Endothelial cell of umbilical vein (primary cell): ENCODE measurements at regions not wholly inside any gene's neighbourhood (a gene's known extent, or its start where the extent isn't known, plus 50 kb on each side); places are given as distances from the start of the nearest gene placed in this dataset.

ENCODE experiments used
- CTCF ChIP-seq, 2 donors: IDR thresholded peaks; 1 replicate in 1 of 2; 2 replicates in 1 of 2; pipeline ENCODE4 v1.5.1; 2011; ENCODE audit warnings: low read length in 2 of 2, mild to moderate bottlenecking in 2 of 2, moderate library complexity in 2 of 2, control low read depth in 1 of 2, inconsistent platforms in 1 of 2, low read depth in 1 of 2; ENCODE audit not compliant: insufficient read depth in 1 of 2; ENCODE audit errors: extremely low read depth in 1 of 2
- EZH2 ChIP-seq: IDR thresholded peaks from 2 replicates; pipeline ENCODE4 v1.6.1; 2012; ENCODE audit warnings: borderline replicate concordance, low read depth, mild to moderate bottlenecking, moderate library complexity, low read length, inconsistent platforms; ENCODE audit not compliant: severe bottlenecking
- FOS ChIP-seq: IDR thresholded peaks from 2 replicates; pipeline ENCODE4 v1.6.1; 2011; ENCODE audit warnings: mild to moderate bottlenecking, low read length, moderate library complexity, borderline replicate concordance; ENCODE audit not compliant: insufficient read depth
- GATA2 ChIP-seq: IDR thresholded peaks from 2 replicates; pipeline ENCODE4 v1.7.0; 2011; ENCODE audit warnings: low read depth, mild to moderate bottlenecking, moderate library complexity, mixed read lengths, low read length; ENCODE audit not compliant: insufficient read length, insufficient read depth
- JUN ChIP-seq: IDR thresholded peaks from 2 replicates; pipeline ENCODE4 v1.6.1; 2011; ENCODE audit warnings: borderline replicate concordance, low read depth; ENCODE audit not compliant: insufficient read length, insufficient read depth
- MAX ChIP-seq: IDR thresholded peaks from 2 replicates; pipeline ENCODE4 v1.6.1; 2011; ENCODE audit not compliant: insufficient read depth, insufficient read length
- MYC ChIP-seq: IDR thresholded peaks from one replicate; pipeline ENCODE4 v1.6.1; 2011; ENCODE audit warnings: mild to moderate bottlenecking, low read depth, low read length
- POLR2A ChIP-seq: IDR thresholded peaks from 2 replicates; pipeline ENCODE4 v1.6.1; 2012; ENCODE audit warnings: low read depth, mild to moderate bottlenecking, control low read depth, low read length
- POLR2AphosphoS5 ChIP-seq: IDR thresholded peaks from 2 replicates; pipeline ENCODE4 v1.6.1; 2012; ENCODE audit warnings: low read depth, mild to moderate bottlenecking, control low read depth, low read length, moderate library complexity; ENCODE audit not compliant: insufficient read depth

GRCh38 chr7:138276891-138277290, 183.2 kb upstream of the TRIM24 start:
- no peak for TF ChIP-seq POLR2AphosphoS5
- TF ChIP-seq MAX, result no peak
- TF ChIP-seq CTCF (IDR thresholded peaks at IDR 0.05; ENCODE audit: extremely low read depth in 1 of 2, insufficient read depth in 1 of 2, low read depth in 1 of 2, low read length in 2 of 2), result no peak
- TF ChIP-seq POLR2A, result no peak
- no peak for TF ChIP-seq JUN
- TF ChIP-seq EZH2, result no peak
- TF ChIP-seq GATA2, result no peak
- TF ChIP-seq FOS, result no peak
- TF ChIP-seq MYC, result no peak
